Right renal cortex interstitium (tissue), 3 donors: ENCODE measurements at regions not wholly inside any gene's neighbourhood (a gene's known extent, or its start where the extent isn't known, plus 50 kb on each side); places are given as distances from the start of the nearest gene placed in this dataset.

Experiments
- DNase-seq, 3 donors: peaks; one replicate each; pipeline ENCODE4 v3.0.0-alpha.2; 2013; ENCODE audit warnings: low read depth in 3 of 3, low spot score in 2 of 3

GRCh38 chr3:6518709-6519345, 342.1 kb upstream of the GRM7 start:
- DNase-seq: no peak

GRCh38 chr3:6521369-6522113, 339.4 kb upstream of the GRM7 start:
- DNase-seq: no peak

GRCh38 chr3:6522191-6522590, 338.7 kb upstream of the GRM7 start:
- DNase-seq: no peak

GRCh38 chr3:6523043-6523442, 337.9 kb upstream of the GRM7 start:
- DNase-seq: no peak

- no peak for DNase-seq
Measured at GRCh38 chr3:6524479-6524878, 336.4 kb upstream of the GRM7 start.

- no peak for DNase-seq
Measured at GRCh38 chr3:6526321-6526720, 334.6 kb upstream of the GRM7 start.

- no peak for DNase-seq
Measured at GRCh38 chr3:6526861-6527260, 334.1 kb upstream of the GRM7 start.

GRCh38 chr3:6528951-6529350, 332.0 kb upstream of the GRM7 start:
- no peak for DNase-seq

- no peak for DNase-seq
Measured at GRCh38 chr3:6531153-6531552, 329.8 kb upstream of the GRM7 start.

GRCh38 chr3:6532101-6532500, 328.8 kb upstream of the GRM7 start:
- DNase-seq: no peak

- no peak for DNase-seq
Measured at GRCh38 chr3:6540981-6541380, 319.9 kb upstream of the GRM7 start.

- DNase-seq: no peak
Measured at GRCh38 chr3:6542795-6543194, 318.1 kb upstream of the GRM7 start.

GRCh38 chr3:6549296-6549695, 311.6 kb upstream of the GRM7 start:
- no peak for DNase-seq

- DNase-seq: no peak
Measured at GRCh38 chr3:6551165-6551564, 309.8 kb upstream of the GRM7 start.

GRCh38 chr3:6560259-6560658, 300.7 kb upstream of the GRM7 start:
- no peak for DNase-seq

- no peak for DNase-seq
Measured at GRCh38 chr3:6567241-6567640, 293.7 kb upstream of the GRM7 start.

- no peak for DNase-seq
Measured at GRCh38 chr3:6568999-6569493, 291.9 kb upstream of the GRM7 start.

- DNase-seq: no peak
Measured at GRCh38 chr3:6571448-6571847, 289.5 kb upstream of the GRM7 start.

GRCh38 chr3:6577584-6577983, 283.3 kb upstream of the GRM7 start:
- no peak for DNase-seq

GRCh38 chr3:6578526-6578925, 282.4 kb upstream of the GRM7 start:
- no peak for DNase-seq

GRCh38 chr3:6580808-6581207, 280.1 kb upstream of the GRM7 start:
- no peak for DNase-seq

- DNase-seq: no peak
Measured at GRCh38 chr3:6585360-6585759, 275.6 kb upstream of the GRM7 start.
